HFF-Myc (cell line): ENCODE measurements at regions not wholly inside any gene's neighbourhood (a gene's known extent, or its start where the extent isn't known, plus 50 kb on each side); places are given as distances from the start of the nearest gene placed in this dataset.

Source experiments
- DNase-seq: peaks from one replicate; pipeline ENCODE4 v3.0.0-alpha.2; 2011; ENCODE audit warnings: low read depth; ENCODE audit errors: extremely low read depth
- H3K4me3 ChIP-seq: replicated peaks from 2 replicates; pipeline ENCODE4 v1.5.1; 2011; ENCODE audit warnings: low read depth, mild to moderate bottlenecking, control low read depth, low read length
- CTCF ChIP-seq: IDR thresholded peaks from 2 replicates; pipeline ENCODE4 v1.5.1; 2012; ENCODE audit warnings: mild to moderate bottlenecking, low read depth, low read length, control low read depth; ENCODE audit errors: missing control alignments

GRCh38 chr2:5933669-5934068, 241.5 kb downstream of the SOX11 start:
- no peak overlapping the region for H3K4me3 ChIP-seq
- DNase-seq = no peak
- no peak for TF ChIP-seq CTCF

DNA sequence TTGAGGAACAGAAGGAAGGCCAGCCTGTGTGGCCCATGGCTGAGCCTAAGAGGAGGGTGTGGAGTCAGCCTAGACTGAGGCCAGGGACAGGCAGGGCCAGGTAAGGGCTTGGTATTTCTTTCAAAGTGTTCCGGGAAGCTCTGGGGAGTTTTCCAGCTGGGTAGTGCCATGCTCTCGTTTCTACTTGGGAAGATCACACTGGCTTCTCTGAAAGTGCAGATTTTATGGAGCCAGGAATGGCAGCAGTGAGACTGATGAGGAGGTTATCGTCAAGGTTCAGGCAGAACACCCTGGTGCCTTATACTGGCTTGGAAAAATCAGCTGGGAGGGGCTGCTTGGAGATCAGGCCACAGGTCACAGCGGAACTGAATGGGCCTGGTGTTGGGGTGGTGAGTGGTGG, 245.1 kb downstream of the SOX11 start:
- H3K4me3 ChIP-seq = no peak overlapping the region
- TF ChIP-seq CTCF = no peak
- DNase-seq = no peak

GRCh38 chr2:5937851-5938565, 245.8 kb downstream of the SOX11 start:
- no peak for TF ChIP-seq CTCF
- no peak for DNase-seq
- H3K4me3 ChIP-seq = no peak overlapping the region

GRCh38 chr2:5938566-5938896, 246.3 kb downstream of the SOX11 start:
- no peak overlapping the region for H3K4me3 ChIP-seq
- TF ChIP-seq CTCF = no peak
- DNase-seq = no peak

GRCh38 chr2:5939553-5939952, 247.4 kb downstream of the SOX11 start:
- H3K4me3 ChIP-seq = no peak overlapping the region
- TF ChIP-seq CTCF = no peak
- DNase-seq = no peak

DNA sequence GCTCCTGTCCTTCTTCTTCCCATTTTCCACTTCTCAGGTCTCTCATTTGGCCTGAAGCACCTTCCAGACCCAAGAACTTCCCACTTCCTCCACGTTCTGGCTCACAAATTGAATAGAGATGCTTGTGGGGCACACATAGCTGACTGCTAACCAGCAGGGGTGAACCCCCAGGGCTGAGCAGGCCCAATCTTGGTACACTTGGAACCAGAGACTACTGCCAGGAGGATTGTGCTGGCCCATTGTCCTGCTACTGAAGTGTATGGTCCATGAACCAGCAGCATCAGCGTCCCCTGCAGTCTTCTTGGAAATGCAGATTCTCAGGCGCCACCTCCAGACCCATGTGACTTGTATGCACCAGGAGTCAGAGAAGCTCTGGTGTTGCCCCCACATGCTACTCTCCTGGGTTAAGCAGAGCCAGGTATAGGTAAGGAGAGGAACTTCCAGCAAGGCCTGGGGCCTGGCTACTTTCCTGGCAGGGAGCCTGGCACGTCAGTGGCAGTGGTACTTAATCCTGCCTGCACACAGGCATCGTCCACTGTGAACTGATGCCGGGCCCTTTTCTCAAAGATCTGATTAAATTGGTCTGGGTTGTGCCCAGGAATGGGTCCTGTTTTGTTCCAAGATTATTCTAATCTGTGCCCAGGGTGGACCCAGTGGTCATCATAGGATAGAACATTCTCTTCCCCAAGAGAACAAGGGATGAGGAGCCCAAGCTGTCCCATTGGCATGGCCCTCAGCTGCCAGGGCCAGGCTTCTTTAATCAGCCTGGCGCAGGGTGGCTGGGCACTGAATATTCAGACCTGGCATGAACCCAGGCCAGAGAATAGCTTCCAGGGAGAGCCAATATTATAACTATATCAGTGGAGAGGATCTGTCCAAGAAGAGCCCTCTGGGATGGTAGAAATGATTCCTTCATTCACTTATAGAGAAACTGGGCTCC, 248.7 kb downstream of the SOX11 start:
- no peak overlapping the region for H3K4me3 ChIP-seq
- TF ChIP-seq CTCF = no peak
- no peak for DNase-seq
